Mesendoderm (in vitro differentiated cells): ENCODE measurements at regions not wholly inside any gene's neighbourhood (a gene's known extent, or its start where the extent isn't known, plus 50 kb on each side); places are given as distances from the start of the nearest gene placed in this dataset.

Experiments used
- DNase-seq: peaks from one replicate; pipeline ENCODE4 v3.0.0; 2013
- H2AK5ac ChIP-seq: 2 replicates; pipeline ENCODE4 v1.6.1; 2013; ENCODE audit warnings: low read length, inconsistent platforms
- H2BK120ac ChIP-seq: 2 replicates; pipeline ENCODE4 v1.6.1; 2013; ENCODE audit warnings: low read depth, mild to moderate bottlenecking, low read length, moderate library complexity, mixed read lengths
- H2BK15ac ChIP-seq: replicated peaks from 2 replicates; pipeline ENCODE4 v1.6.1; 2013; ENCODE audit warnings: low read depth, mild to moderate bottlenecking, moderate library complexity
- H2BK5ac ChIP-seq: 2 replicates; pipeline ENCODE4 v1.6.1; 2013; ENCODE audit warnings: low read length, inconsistent platforms
- H3K18ac ChIP-seq: 2 replicates; pipeline ENCODE4 v1.6.1; 2013; ENCODE audit warnings: mild to moderate bottlenecking, low read length, mixed read lengths
- H3K23ac ChIP-seq: one replicate; pipeline ENCODE4 v1.6.1; 2013; ENCODE audit warnings: low read length
- H3K27ac ChIP-seq: 2 replicates; pipeline ENCODE4 v1.5.1; 2013; ENCODE audit warnings: low read depth, mild to moderate bottlenecking, inconsistent platforms, low read length, moderate library complexity
- H3K27me3 ChIP-seq: 2 replicates; pipeline ENCODE4 v1.6.1; 2013; ENCODE audit warnings: low read length, control low read depth, mild to moderate bottlenecking, inconsistent platforms; ENCODE audit not compliant: insufficient read depth, poor library complexity
- H3K36me3 ChIP-seq: 2 replicates; pipeline ENCODE4 v1.6.1; 2013; ENCODE audit warnings: low read length, inconsistent platforms; ENCODE audit not compliant: control insufficient read depth, insufficient read depth
- H3K4ac ChIP-seq: one replicate; pipeline ENCODE4 v1.6.1; 2013; ENCODE audit warnings: low read depth, mild to moderate bottlenecking, low read length, moderate library complexity
- H3K4me1 ChIP-seq: 2 replicates; pipeline ENCODE4 v1.6.1; 2013; ENCODE audit warnings: low read depth, low read length, inconsistent platforms; ENCODE audit not compliant: control insufficient read depth
- H3K4me2 ChIP-seq: 2 replicates; pipeline ENCODE4 v1.6.1; 2013; ENCODE audit warnings: low read length
- H3K4me3 ChIP-seq: 2 replicates; pipeline ENCODE4 v1.5.1; 2013; ENCODE audit warnings: mild to moderate bottlenecking, low read length
- H3K56ac ChIP-seq: one replicate; pipeline ENCODE4 v1.6.1; 2013; ENCODE audit warnings: low read length
- H3K79me1 ChIP-seq: 2 replicates; pipeline ENCODE4 v1.6.1; 2013; ENCODE audit warnings: low read length, inconsistent platforms
- H3K79me2 ChIP-seq: 2 replicates; pipeline ENCODE4 v1.6.1; 2013; ENCODE audit warnings: mild to moderate bottlenecking, low read length; ENCODE audit not compliant: control insufficient read depth, insufficient read depth
- H3K9ac ChIP-seq: 2 replicates; pipeline ENCODE4 v1.6.1; 2013; ENCODE audit warnings: low read length, inconsistent platforms
- H4K5ac ChIP-seq: one replicate; pipeline ENCODE4 v1.6.1; 2013; ENCODE audit warnings: low read length
- H4K8ac ChIP-seq: one replicate; pipeline ENCODE4 v1.6.1; 2013; ENCODE audit warnings: low read depth, mild to moderate bottlenecking, control low read depth, low read length, moderate library complexity
- WGBS: extraction: QIAGEN DNeasy Blood & Tissue Kit; methylation state at CpG from one replicate; pipeline ENCODE4 v1.1.7; 2013; ENCODE audit warnings: low lambda C conversion rate, missing lambda C conversion rate; ENCODE audit not compliant: insufficient coverage; ENCODE audit errors: extremely low coverage; 5-methylcytosine and 5-hydroxymethylcytosine counted together

DNA sequence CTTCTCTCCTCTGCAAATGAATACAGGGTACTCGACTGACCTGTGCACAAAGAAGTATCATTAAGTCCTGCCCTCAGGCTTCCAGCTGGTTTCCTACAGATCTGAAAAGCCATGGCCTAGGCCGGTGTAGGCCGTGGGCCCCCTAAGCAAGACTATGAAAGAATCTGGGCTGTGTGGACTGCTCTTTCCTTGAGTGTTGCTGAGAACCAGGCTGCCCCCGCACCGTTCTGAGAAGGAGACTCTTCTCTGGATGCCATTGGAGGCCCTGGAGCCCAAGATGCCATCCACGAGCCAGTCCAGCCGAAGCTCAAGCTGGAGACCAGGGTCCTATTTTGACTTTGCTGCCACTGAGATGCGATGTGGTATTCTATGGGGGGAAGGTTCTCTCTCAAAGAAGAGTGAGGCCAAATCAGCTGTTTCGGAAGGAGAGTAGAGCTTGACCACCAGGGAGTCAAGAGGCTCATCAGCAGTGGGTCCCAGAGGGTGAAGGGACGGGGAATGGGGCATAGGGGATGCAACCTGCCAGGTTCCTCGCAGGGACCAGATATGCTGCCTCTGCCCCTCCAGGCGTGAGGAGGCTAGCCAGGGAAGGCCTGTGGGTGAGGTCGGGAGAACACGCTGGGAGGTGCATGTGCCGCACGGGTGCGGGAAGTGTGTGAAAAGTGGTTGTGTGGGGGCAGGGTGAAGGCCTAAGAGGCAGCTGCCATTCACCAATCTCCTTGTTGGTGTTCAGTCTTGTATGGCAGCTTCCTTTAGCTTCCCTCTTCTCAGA is 96.4 kb upstream of the B3GAT1 start:
- Histone ChIP-seq H2AK5ac (no peak overlapping the region), H2BK120ac (no peak overlapping the region), H4K5ac (no peak overlapping the region), H3K4me1 (no peaks in the 10 kb centered on the region), H2BK5ac (no peak overlapping the region), H2BK15ac (no peak overlapping the region), H3K56ac (no peak overlapping the region), H3K4ac (no peak overlapping the region), H3K4me3 (no peak overlapping the region), H3K23ac (no peak overlapping the region), H3K79me1 (no peaks in the 10 kb centered on the region), H3K18ac (no peak overlapping the region), H3K27ac (no peak overlapping the region), H4K8ac (no peak overlapping the region), H3K9ac (no peak overlapping the region), H3K27me3 (no peaks in the 10 kb centered on the region), H3K79me2 (no peaks in the 10 kb centered on the region), H3K36me3 (no peaks in the 10 kb centered on the region), H3K4me2 (no peak overlapping the region)
- no CpG with 5 or more reads among the region's 17 CpGs for WGBS
- DNase-seq = no peak

DNA sequence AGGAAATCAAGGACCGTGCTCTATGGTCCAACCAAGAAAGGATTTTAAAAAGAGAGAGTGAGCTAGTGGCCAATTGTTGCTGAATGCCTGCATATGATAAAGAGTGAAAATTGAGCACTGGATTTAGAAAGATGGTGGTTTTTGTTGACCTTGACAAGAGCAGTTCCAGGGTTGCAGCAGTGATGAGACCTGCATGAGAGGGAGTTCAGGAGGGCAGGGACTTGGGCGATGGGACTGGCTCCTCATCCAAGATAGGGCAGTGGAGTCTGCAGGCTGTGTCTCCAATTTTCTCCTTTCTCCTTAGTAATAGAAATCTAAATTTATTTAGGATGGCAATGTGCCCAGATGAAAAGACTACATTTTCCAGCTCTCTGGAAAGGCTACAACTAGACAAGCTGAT is 94.0 kb upstream of the B3GAT1 start:
- H3K79me1 ChIP-seq = no peaks in the 10 kb centered on the region
- WGBS = no CpG with 5 or more reads among the region's 2 CpGs
- H2BK15ac ChIP-seq = no peak overlapping the region
- H3K4ac ChIP-seq = no peak overlapping the region
- H3K79me2 ChIP-seq = no peaks in the 10 kb centered on the region
- no peak overlapping the region for H3K9ac ChIP-seq
- no peak for DNase-seq
- H3K4me2 ChIP-seq = no peak overlapping the region
- H2BK5ac ChIP-seq = no peak overlapping the region
- H3K18ac ChIP-seq = no peak overlapping the region
- no peak overlapping the region for H2BK120ac ChIP-seq
- no peaks in the 10 kb centered on the region for H3K4me1 ChIP-seq
- no peak overlapping the region for H4K8ac ChIP-seq
- no peak overlapping the region for H3K56ac ChIP-seq
- H3K4me3 ChIP-seq = no peak overlapping the region
- no peak overlapping the region for H3K27ac ChIP-seq
- H3K36me3 ChIP-seq = no peaks in the 10 kb centered on the region
- H4K5ac ChIP-seq = no peak overlapping the region
- H3K23ac ChIP-seq = no peak overlapping the region
- H3K27me3 ChIP-seq = no peaks in the 10 kb centered on the region
- no peak overlapping the region for H2AK5ac ChIP-seq

GRCh38 chr11:134505125-134505524 is 93.1 kb upstream of the B3GAT1 start:
- DNase-seq = no peak
- H3K56ac ChIP-seq = no peak overlapping the region
- no peak overlapping the region for H4K5ac ChIP-seq
- H3K36me3 ChIP-seq = no peaks in the 10 kb centered on the region
- no peak overlapping the region for H3K4me3 ChIP-seq
- H3K4me2 ChIP-seq = no peak overlapping the region
- no peak overlapping the region for H3K4ac ChIP-seq
- H3K4me1 ChIP-seq = no peaks in the 10 kb centered on the region
- no peak overlapping the region for H3K18ac ChIP-seq
- no peak overlapping the region for H3K27ac ChIP-seq
- no peaks in the 10 kb centered on the region for H3K79me1 ChIP-seq
- no peak overlapping the region for H2BK120ac ChIP-seq
- no peak overlapping the region for H3K23ac ChIP-seq
- H2BK15ac ChIP-seq = no peak overlapping the region
- H3K79me2 ChIP-seq = no peaks in the 10 kb centered on the region
- no peak overlapping the region for H3K9ac ChIP-seq
- H2AK5ac ChIP-seq = no peak overlapping the region
- H3K27me3 ChIP-seq = no peaks in the 10 kb centered on the region
- no peak overlapping the region for H4K8ac ChIP-seq
- no CpG with 5 or more reads among the region's 3 CpGs for WGBS
- no peak overlapping the region for H2BK5ac ChIP-seq

DNA sequence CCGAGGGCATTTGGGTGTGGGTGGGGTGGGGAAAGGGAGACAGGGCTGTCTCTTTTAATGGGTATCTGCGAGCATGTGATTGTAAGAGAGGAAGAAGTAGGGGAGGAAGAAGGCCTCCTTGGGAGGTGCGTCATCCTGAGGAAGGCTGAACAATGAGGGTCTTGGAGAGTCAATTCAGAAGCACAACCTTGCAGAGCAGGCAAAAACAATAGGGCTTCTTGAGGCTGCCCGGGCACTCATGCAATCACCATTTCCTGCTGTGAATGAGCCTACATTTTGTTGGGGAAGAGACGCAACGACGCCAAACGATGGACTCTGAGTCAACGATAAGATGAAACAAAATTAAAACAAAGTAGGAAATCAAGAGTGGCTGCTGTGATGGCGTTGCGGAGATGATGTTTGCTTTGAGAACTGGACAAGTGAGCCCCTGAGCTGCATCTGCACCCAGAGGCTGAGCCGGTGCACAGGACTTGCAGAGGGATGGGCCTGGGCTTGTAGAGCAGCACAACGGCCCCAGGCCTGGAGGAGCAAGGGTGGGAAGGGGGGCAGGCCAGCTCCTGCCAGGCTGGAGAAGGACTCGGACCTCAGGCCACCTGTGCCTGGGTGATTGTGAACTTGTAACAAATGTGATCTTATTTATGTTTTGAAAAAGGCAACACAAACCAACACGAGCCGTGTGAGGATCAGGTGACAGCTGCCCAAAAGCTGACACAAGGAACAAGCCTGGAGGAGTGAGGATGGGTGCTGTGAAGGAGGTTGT is 92.3 kb upstream of the B3GAT1 start:
- no peak for DNase-seq
- Histone ChIP-seq H4K8ac (no peak overlapping the region), H3K4me2 (no peak overlapping the region), H3K4me3 (no peak overlapping the region), H2BK15ac (no peak overlapping the region), H2AK5ac (no peak overlapping the region), H3K27ac (no peak overlapping the region), H4K5ac (no peak overlapping the region), H3K4ac (no peak overlapping the region), H3K9ac (no peak overlapping the region), H3K36me3 (no peaks in the 10 kb centered on the region), H3K79me2 (no peaks in the 10 kb centered on the region), H3K23ac (no peak overlapping the region), H2BK120ac (no peak overlapping the region), H3K79me1 (no peaks in the 10 kb centered on the region), H3K4me1 (no peaks in the 10 kb centered on the region), H3K18ac (no peak overlapping the region), H3K27me3 (no peaks in the 10 kb centered on the region), H3K56ac (no peak overlapping the region), H2BK5ac (no peak overlapping the region)
- no CpG with 5 or more reads among the region's 16 CpGs for WGBS

GRCh38 chr11:134503596-134503995 is 91.6 kb upstream of the B3GAT1 start:
- H3K4me1 ChIP-seq = no peaks in the 10 kb centered on the region
- H4K5ac ChIP-seq = no peak overlapping the region
- no peaks in the 10 kb centered on the region for H3K36me3 ChIP-seq
- H4K8ac ChIP-seq = no peak overlapping the region
- no peak overlapping the region for H3K4me2 ChIP-seq
- H3K18ac ChIP-seq = no peak overlapping the region
- H3K27me3 ChIP-seq = no peaks in the 10 kb centered on the region
- H3K9ac ChIP-seq = no peak overlapping the region
- no peak overlapping the region for H3K23ac ChIP-seq
- no peak overlapping the region for H3K56ac ChIP-seq
- H3K4me3 ChIP-seq = no peak overlapping the region
- WGBS = 100% methylated on average over 1 of the region's 16 CpGs
- H3K79me2 ChIP-seq = no peaks in the 10 kb centered on the region
- no peak overlapping the region for H2BK120ac ChIP-seq
- no peak overlapping the region for H3K27ac ChIP-seq
- no peak for DNase-seq
- no peak overlapping the region for H2BK15ac ChIP-seq
- H2AK5ac ChIP-seq = no peak overlapping the region
- no peaks in the 10 kb centered on the region for H3K79me1 ChIP-seq
- H3K4ac ChIP-seq = no peak overlapping the region
- no peak overlapping the region for H2BK5ac ChIP-seq
